SK-N-SH (cell line): ENCODE measurements at regions not wholly inside any gene's neighbourhood (a gene's known extent, or its start where the extent isn't known, plus 50 kb on each side); places are given as distances from the start of the nearest gene placed in this dataset.

Source experiments
- CTCF ChIA-PET: fragments of 300-600, 350-600 bp; formaldehyde crosslinking; extraction: SDS; loops from one replicate; lab custom pipeline; 2021; lab: Yijun Ruan, JAX
- POLR2A ChIA-PET: fragments of 350-600 bp; sonication (Branson Sonifier 250); formaldehyde crosslinking; extraction: SDS; loops from one replicate; lab custom pipeline; 2020; ENCODE audit warnings: antibody characterized with exemption, inconsistent platforms; lab: Yijun Ruan, JAX
- DNase-seq: peaks from one replicate; pipeline ENCODE4 v3.0.0; 2012
- H2AFZ ChIP-seq: fragments of 200-600 bp; sonication (generic); 2 replicates; pipeline ENCODE4 v1.8.1; 2016; ENCODE audit warnings: antibody characterized with exemption, mild to moderate bottlenecking, low read depth
- H3F3A ChIP-seq: fragments of 200-600 bp; sonication (generic); replicated peaks from 2 replicates; pipeline ENCODE3; 2016; ENCODE audit warnings: antibody characterized with exemption, mild to moderate bottlenecking; ENCODE audit not compliant: insufficient read depth
- H3K27ac ChIP-seq, 2 experiments: fragments of 200-500 bp in 1 of 2; fragments of 200-600 bp in 1 of 2; sonication (Bioruptor generic) in 1 of 2; sonication (generic), shearing (Covaris generic) in 1 of 2; 2 replicates each; pipeline versions ENCODE4 v1.5.1 to v1.6.1; 2014 to 2016; ENCODE audit warnings: low read depth in 2 of 2, inconsistent platforms in 1 of 2, low read length in 1 of 2, mild to moderate bottlenecking in 1 of 2, mixed read lengths in 1 of 2
- H3K27me3 ChIP-seq: fragments of 200-600 bp; sonication (generic), shearing (Covaris generic); 2 replicates; pipeline ENCODE4 v1.6.1; 2016; ENCODE audit warnings: mixed run types; ENCODE audit not compliant: insufficient read depth
- H3K36me3 ChIP-seq, 2 experiments: fragments of 200-500 bp in 1 of 2; fragments of 200-600 bp in 1 of 2; sonication (Bioruptor generic) in 1 of 2; sonication (generic) in 1 of 2; replicated peaks in 1 of 2; 2 replicates each; pipeline versions ENCODE3 to v1.5.1; 2014 to 2016; ENCODE audit warnings: low read length in 1 of 2, mild to moderate bottlenecking in 1 of 2; ENCODE audit not compliant: insufficient read depth in 2 of 2, control insufficient read depth in 1 of 2
- H3K4me1 ChIP-seq, 2 experiments: fragments of 200-500 bp in 1 of 2; fragments of 200-600 bp in 1 of 2; sonication (Bioruptor generic) in 1 of 2; sonication (generic), shearing (Covaris generic) in 1 of 2; 2 replicates each; pipeline versions ENCODE4 v1.5.1 to v1.6.1; 2014 to 2016; ENCODE audit warnings: low read depth in 1 of 2, low read length in 1 of 2, mixed run types in 1 of 2; ENCODE audit not compliant: insufficient read depth in 2 of 2, control insufficient read depth in 1 of 2
- H3K4me2 ChIP-seq: fragments of 200-600 bp; sonication (generic), shearing (Covaris generic); 2 replicates; pipeline ENCODE4 v1.6.1; 2017; ENCODE audit warnings: mixed run types
- H3K4me3 ChIP-seq, 2 experiments: fragments of 200-500 bp in 1 of 2; fragments of 200-600 bp in 1 of 2; sonication (Bioruptor generic) in 1 of 2; sonication (generic), shearing (Covaris generic) in 1 of 2; 2 replicates each; pipeline versions ENCODE4 v1.5.1 to v1.8.1; 2014 to 2016; ENCODE audit warnings: low read depth in 2 of 2, inconsistent platforms in 1 of 2, low read length in 1 of 2, mild to moderate bottlenecking in 1 of 2, mixed read lengths in 1 of 2, moderate library complexity in 1 of 2
- H3K79me2 ChIP-seq: fragments of 200-600 bp; sonication (generic); 2 replicates; pipeline ENCODE4 v1.8.1; 2017; ENCODE audit warnings: mild to moderate bottlenecking; ENCODE audit not compliant: insufficient read depth
- H3K9ac ChIP-seq: fragments of 200-600 bp; sonication (generic); 2 replicates; pipeline ENCODE4 v1.6.1; 2017; ENCODE audit warnings: mixed run types
- H3K9me2 ChIP-seq: fragments of 200-600 bp; sonication (generic); 2 replicates; pipeline ENCODE4 v1.6.1; 2017; ENCODE audit warnings: mixed run types
- H3K9me3 ChIP-seq: fragments of 200-600 bp; sonication (generic); 2 replicates; pipeline ENCODE4 v1.6.1; 2017; ENCODE audit warnings: mixed run types, mild to moderate bottlenecking, moderate library complexity
- H4K20me1 ChIP-seq: fragments of 200-600 bp; sonication (generic); 2 replicates; pipeline ENCODE4 v1.6.1; 2017; ENCODE audit warnings: mild to moderate bottlenecking, mixed run types; ENCODE audit not compliant: insufficient read depth
- FOSL2 ChIP-seq: IDR thresholded peaks from 2 replicates; pipeline ENCODE4 v1.4.0; 2012; ENCODE audit warnings: low read depth, mild to moderate bottlenecking, moderate library complexity, borderline replicate concordance
- FOXJ3 ChIP-seq: sonication (generic); formaldehyde crosslinking; IDR thresholded peaks from 2 replicates; pipeline ENCODE4 v1.5.1; 2020; ENCODE audit warnings: mild to moderate bottlenecking, missing genetic modification reagents
- FOXM1 ChIP-seq: IDR thresholded peaks from 2 replicates; pipeline ENCODE4 v1.4.0; 2012; ENCODE audit warnings: low read depth, mild to moderate bottlenecking
- GABPA ChIP-seq: IDR thresholded peaks from 2 replicates; pipeline ENCODE4 v1.4.0; 2012; ENCODE audit warnings: low read depth, mild to moderate bottlenecking
- JUND ChIP-seq: IDR thresholded peaks from 2 replicates; pipeline ENCODE4 v1.4.0; 2012
- MEF2A ChIP-seq: IDR thresholded peaks from 2 replicates; pipeline ENCODE4 v1.4.0; 2012; ENCODE audit warnings: low read depth, borderline replicate concordance
- NFIC ChIP-seq: IDR thresholded peaks from 2 replicates; pipeline ENCODE4 v1.4.0; 2012; ENCODE audit warnings: borderline replicate concordance
- NRF1 ChIP-seq: IDR thresholded peaks from 2 replicates; pipeline ENCODE4 v1.6.1; 2012; ENCODE audit warnings: low read depth, mild to moderate bottlenecking, low read length
- RFX5 ChIP-seq: IDR thresholded peaks from 2 replicates; pipeline ENCODE4 v1.6.1; 2012; ENCODE audit warnings: mild to moderate bottlenecking, improper control_type of control experiment, low read length
- RXRA ChIP-seq: IDR thresholded peaks from 2 replicates; pipeline ENCODE4 v1.4.0; 2012; ENCODE audit warnings: low read depth, mild to moderate bottlenecking, borderline replicate concordance
- SIN3A ChIP-seq: IDR thresholded peaks from 2 replicates; pipeline ENCODE4 v1.6.1; 2012; ENCODE audit warnings: low read depth, mild to moderate bottlenecking, low read length, moderate library complexity, borderline replicate concordance
- TEAD4 ChIP-seq: IDR thresholded peaks from 2 replicates; pipeline ENCODE4 v1.4.0; 2012; ENCODE audit warnings: mild to moderate bottlenecking, borderline replicate concordance; ENCODE audit not compliant: insufficient read depth
- WGBS: methylation state at CpG from one replicate; pipeline ENCODE4 v1.1.6; 2017; ENCODE audit warnings: low lambda C conversion rate; 5-methylcytosine and 5-hydroxymethylcytosine counted together
- TF ChIP-seq, protein P1 (sequence below): fragments of 150-350 bp; IDR thresholded peaks from 2 replicates; pipeline ENCODE4 v1.6.1; 2017; ENCODE audit warnings: antibody characterized with exemption, low read length, low read depth, borderline replicate concordance
- TF ChIP-seq, protein P2 (sequence below): IDR thresholded peaks from 2 replicates; pipeline ENCODE4 v1.6.1; 2012; ENCODE audit warnings: mild to moderate bottlenecking, low read depth, low read length, moderate library complexity
- TF ChIP-seq, protein P3 (sequence below): IDR thresholded peaks from 2 replicates; pipeline ENCODE4 v1.4.0; 2012; ENCODE audit warnings: low read depth, borderline replicate concordance

- TF ChIP-seq SIN3A (no peak), NFIC (no peak), TEAD4 (no peak), FOSL2 (no peak), MEF2A (no peak), GABPA (no peak), JUND (no peak), FOXM1 (no peak), RFX5 (no peak), FOXJ3 (CRISPR knock-in tag) (no peak), NRF1 (no peak), RXRA (no peak)
- TF ChIP-seq, protein P1, sequence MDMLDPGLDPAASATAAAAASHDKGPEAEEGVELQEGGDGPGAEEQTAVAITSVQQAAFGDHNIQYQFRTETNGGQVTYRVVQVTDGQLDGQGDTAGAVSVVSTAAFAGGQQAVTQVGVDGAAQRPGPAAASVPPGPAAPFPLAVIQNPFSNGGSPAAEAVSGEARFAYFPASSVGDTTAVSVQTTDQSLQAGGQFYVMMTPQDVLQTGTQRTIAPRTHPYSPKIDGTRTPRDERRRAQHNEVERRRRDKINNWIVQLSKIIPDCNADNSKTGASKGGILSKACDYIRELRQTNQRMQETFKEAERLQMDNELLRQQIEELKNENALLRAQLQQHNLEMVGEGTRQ = no peak
- TF ChIP-seq, protein P2, sequence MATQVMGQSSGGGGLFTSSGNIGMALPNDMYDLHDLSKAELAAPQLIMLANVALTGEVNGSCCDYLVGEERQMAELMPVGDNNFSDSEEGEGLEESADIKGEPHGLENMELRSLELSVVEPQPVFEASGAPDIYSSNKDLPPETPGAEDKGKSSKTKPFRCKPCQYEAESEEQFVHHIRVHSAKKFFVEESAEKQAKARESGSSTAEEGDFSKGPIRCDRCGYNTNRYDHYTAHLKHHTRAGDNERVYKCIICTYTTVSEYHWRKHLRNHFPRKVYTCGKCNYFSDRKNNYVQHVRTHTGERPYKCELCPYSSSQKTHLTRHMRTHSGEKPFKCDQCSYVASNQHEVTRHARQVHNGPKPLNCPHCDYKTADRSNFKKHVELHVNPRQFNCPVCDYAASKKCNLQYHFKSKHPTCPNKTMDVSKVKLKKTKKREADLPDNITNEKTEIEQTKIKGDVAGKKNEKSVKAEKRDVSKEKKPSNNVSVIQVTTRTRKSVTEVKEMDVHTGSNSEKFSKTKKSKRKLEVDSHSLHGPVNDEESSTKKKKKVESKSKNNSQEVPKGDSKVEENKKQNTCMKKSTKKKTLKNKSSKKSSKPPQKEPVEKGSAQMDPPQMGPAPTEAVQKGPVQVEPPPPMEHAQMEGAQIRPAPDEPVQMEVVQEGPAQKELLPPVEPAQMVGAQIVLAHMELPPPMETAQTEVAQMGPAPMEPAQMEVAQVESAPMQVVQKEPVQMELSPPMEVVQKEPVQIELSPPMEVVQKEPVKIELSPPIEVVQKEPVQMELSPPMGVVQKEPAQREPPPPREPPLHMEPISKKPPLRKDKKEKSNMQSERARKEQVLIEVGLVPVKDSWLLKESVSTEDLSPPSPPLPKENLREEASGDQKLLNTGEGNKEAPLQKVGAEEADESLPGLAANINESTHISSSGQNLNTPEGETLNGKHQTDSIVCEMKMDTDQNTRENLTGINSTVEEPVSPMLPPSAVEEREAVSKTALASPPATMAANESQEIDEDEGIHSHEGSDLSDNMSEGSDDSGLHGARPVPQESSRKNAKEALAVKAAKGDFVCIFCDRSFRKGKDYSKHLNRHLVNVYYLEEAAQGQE = no peak
- TF ChIP-seq, protein P3, sequence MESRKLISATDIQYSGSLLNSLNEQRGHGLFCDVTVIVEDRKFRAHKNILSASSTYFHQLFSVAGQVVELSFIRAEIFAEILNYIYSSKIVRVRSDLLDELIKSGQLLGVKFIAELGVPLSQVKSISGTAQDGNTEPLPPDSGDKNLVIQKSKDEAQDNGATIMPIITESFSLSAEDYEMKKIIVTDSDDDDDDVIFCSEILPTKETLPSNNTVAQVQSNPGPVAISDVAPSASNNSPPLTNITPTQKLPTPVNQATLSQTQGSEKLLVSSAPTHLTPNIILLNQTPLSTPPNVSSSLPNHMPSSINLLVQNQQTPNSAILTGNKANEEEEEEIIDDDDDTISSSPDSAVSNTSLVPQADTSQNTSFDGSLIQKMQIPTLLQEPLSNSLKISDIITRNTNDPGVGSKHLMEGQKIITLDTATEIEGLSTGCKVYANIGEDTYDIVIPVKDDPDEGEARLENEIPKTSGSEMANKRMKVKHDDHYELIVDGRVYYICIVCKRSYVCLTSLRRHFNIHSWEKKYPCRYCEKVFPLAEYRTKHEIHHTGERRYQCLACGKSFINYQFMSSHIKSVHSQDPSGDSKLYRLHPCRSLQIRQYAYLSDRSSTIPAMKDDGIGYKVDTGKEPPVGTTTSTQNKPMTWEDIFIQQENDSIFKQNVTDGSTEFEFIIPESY = no peak
- no peaks in the 10 kb centered on the region for H3K27me3 ChIP-seq
- H3F3A ChIP-seq = no peaks in the 10 kb centered on the region
- H3K27ac ChIP-seq = no peak overlapping the region
- H3K9ac ChIP-seq = no peak overlapping the region
- ChIA-PET POLR2A (no interaction called here), CTCF (interaction anchor here (1.0 kb wide), 1 partner anchor 1158 kb away, joined by 4 read pairs; no protein-coding TSS in a partner anchor)
- no peaks in the 10 kb centered on the region for H3K9me2 ChIP-seq
- H3K9me3 ChIP-seq = no peaks in the 10 kb centered on the region
- no peak overlapping the region for H3K4me2 ChIP-seq
- 20% methylated on average over 4 of the region's 8 CpGs for WGBS
- no peaks in the 10 kb centered on the region for H3K36me3 ChIP-seq
- H3K4me3 ChIP-seq = no peak overlapping the region
- no peak for DNase-seq
- H3K4me1 ChIP-seq = no peaks in the 10 kb centered on the region
- H4K20me1 ChIP-seq = no peaks in the 10 kb centered on the region
- H3K79me2 ChIP-seq = no peaks in the 10 kb centered on the region
- H2AFZ ChIP-seq = no peak overlapping the region
These were observed 335.7 kb upstream of the AJAP1 start for GRCh38 chr1:4318720-4319119.
